ENCODE measurements at regions not wholly inside any gene's neighbourhood (a gene's known extent, or its start where the extent isn't known, plus 50 kb on each side); places are given as distances from the start of the nearest gene placed in this dataset.
"Not testable (repeated sequence)": the region's sequence is repeated elsewhere in the genome, so short reads cannot be mapped to it uniquely, and the experiment has no call there.

- no peak for DNase-seq
Measured at GRCh38 chr7:156545979-156546378, 94.6 kb upstream of the RNF32 start.

DNA sequence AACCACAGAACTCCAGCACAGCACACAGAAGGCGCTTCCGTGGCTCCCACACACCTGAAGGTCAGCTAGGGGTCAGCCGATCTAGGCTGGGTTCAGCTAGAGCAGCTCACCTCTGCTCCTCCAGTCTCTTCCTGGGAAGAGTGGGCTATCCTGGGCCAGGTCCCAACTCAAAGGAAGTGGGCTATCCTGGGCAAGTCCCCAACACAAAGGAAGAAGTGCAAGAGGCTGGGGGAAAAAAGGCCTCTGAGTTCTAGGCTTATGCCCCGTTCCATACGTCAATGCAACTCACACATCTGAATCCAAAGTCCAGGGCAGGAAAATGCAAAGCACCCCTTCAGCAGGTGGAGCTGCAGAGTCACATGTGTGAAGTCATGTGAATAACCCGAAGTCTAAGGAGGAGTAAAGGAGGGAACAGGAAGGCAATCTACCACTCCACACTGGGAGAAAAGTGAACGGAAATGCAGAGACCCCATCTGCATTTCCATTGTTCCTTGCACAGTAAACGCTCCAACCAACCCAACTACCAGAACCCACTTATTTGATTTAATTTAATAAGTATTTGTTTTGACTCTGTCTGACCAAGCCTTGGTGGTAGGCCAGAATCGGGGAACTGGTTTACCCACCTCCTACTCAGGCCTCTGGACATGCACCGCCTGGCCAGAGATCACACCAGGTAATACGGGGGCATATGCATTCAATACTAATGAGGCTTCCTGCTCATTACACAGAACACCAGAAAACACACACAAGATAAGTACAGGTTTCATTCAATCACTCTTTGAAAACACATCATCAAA is 95.5 kb upstream of the RNF32 start:
- no peak for DNase-seq

- DNase-seq, result no peak
Measured at GRCh38 chr7:156543699-156544598, 96.6 kb upstream of the RNF32 start.

DNA sequence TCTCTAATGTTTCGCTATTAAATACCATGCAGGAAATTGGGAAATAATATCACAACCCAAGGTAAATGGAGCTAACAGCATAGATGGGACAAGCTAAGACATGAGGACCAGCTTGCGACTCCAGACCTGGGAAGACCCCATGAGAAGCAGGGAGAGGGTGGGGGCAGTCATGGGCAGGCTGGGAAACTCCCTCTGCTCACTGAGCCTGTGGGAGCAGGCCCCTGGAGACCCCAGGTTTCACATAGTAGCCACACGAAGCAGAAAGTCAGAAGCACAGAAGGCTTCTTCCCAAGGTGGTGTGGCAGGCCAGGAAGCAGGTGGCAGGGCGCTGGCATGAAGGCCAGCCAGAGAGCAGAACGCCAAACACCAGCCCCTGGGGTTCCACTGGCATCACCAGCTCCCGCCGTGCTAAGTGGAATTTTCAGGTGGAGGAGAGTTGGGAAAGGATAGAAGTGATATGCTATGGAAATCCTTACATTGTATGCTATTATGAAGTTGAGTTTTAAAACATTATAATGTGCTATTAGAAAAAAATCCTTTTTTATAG is 99.9 kb upstream of the RNF32 start:
- no peak for DNase-seq

DNA sequence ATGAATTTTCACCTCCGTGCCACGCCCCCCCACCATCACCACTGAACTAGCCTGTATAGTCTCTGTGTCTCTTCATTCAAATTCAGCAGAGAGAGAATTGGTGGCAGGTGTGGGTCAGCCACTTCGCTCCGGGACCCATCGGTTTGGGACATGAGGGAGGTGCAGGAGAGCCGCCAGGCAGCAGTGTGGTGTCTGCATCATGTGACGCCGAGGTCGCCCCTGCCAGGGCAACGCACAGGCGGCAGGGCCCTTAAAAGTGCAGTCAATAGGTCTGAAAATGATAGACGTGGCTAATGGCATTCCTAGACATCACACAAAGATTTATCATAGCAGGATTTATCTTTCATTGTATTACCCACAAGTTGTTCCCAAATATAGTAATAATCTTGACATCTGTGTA is 100.6 kb upstream of the RNF32 start:
- DNase-seq, result no peak

DNA sequence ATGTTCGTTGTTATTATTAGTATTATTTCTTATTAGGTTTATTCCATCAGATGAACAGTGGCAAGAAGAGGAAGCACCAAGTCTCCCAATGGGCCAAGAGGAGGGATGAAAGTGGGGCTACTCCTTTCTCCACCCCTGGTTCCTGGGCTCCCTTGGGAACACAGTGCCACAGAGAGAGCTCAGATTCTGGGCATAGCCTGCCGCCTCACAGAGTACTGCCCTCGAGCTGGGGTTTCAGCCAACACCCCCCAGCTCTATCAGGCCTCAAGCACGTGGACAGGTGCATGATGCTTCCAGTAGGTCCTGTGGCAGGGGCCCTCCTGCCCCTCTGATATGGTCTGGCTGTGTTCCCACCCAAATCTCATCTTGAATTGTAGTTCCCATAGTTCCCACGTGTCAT is 103.6 kb upstream of the RNF32 start:
- no peak for DNase-seq

- DNase-seq, result no peak
Measured at GRCh38 chr7:156534925-156535324, 105.6 kb upstream of the RNF32 start.

- no peak for DNase-seq
Measured at GRCh38 chr7:156533964-156534363, 106.6 kb upstream of the RNF32 start.

DNA sequence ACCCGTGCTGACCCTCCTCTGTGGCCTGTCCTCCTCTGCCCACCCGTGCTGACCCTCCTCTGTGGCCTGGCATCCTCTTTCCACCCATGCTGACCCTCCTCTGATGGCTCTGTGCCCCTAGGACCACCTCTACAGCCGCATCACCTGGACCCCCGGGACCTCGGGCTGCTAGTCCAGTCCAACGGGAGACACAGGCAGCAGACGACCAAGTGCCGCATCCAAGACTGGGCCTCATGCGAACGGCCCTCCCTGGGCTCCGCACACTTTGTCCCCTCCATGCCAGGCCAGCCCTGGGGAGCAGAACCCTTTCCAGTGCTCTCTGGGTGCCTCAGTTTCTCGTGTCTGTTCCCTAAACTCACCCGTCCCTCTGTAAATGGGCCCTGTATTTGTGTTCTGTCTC is 107.2 kb upstream of the RNF32 start:
- DNase-seq, result no peak

DNA sequence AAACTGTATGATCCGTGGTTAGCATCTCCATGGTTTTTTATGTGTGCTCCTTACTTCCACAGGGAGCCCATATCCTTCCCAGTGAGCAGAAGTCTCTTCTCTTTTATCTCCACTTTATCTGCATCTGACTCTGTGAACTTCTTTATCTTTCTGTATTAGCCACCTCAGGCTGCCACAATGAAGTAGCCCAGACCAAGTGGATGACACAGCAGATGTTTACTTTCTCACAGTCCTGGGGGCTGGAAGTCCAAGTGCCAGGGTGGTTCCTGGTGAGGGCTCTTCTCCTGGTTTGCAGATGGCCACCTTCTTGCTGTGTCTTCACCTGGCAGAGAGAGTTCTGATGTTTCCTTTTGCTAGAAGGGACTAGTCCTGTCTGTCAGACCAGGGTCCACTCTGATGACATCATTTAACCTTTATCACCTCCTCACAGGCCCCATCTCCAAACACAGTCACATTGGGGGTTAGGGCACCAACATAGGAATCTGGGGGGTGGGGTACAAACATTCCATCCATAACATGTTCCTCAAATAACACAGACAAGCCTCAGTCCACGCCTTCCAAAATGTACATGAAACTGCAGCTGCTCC is 108.5 kb upstream of the RNF32 start:
- no peak for DNase-seq

- no peak for DNase-seq
Measured at GRCh38 chr7:156529956-156530355, 110.6 kb upstream of the RNF32 start.

DNA sequence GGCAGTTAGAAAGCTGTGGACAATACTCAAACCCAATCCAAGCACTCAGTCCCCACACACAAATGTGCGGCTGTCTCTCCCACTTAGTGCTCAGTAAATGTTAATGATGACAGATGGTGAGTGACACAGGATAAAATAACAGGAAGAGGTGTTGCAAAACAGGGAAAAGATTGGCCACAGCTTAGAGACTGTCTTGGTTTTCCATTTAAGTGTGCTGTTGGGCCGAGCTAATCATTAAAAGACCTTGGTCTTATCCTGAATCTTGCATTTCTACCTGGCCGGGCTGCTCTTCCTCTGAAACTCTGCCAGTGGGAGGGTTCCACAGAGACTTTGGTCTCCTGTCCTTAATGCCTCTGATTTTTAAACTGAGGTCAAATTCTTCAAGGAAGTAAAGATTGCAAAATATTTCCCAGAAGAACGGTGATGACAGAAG is 113.1 kb upstream of the RNF32 start:
- no peak for DNase-seq

DNA sequence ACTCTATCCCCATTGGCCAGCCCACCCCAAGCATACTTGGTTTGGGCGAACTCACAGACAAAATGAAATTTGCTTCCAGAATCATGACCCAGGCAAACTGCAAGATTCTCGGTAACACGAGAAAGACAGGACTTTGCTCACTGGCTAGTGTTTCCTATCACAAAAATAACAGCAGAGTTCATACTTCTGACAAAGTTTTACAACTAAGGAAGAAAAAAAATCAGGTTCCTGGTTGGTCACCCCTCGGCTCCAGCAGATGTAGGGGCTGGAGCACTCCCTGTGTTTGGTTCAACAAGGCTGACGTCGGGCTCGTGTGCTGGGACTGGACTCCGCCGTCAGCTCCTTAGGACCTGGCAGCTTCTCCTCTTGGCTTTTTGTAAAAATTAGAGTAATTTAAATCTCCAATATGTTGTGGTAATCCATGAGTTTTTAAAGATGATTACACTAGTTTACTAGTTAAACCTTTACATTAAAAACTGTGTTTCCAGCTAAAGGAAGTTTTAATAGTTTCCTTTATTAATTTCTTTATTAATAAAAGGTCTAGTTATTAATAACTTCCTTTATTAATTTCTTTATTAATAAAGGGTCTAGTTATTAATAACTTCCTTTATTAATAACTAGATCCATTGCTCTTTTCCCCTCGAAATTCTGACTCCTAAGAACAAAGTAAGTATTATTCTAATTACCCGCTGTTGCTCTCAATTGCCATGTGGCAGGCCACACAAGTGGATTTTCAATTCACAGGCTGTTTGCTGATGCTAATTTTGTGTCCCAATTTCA is 115.6 kb upstream of the RNF32 start:
- DNase-seq, result no peak

DNA sequence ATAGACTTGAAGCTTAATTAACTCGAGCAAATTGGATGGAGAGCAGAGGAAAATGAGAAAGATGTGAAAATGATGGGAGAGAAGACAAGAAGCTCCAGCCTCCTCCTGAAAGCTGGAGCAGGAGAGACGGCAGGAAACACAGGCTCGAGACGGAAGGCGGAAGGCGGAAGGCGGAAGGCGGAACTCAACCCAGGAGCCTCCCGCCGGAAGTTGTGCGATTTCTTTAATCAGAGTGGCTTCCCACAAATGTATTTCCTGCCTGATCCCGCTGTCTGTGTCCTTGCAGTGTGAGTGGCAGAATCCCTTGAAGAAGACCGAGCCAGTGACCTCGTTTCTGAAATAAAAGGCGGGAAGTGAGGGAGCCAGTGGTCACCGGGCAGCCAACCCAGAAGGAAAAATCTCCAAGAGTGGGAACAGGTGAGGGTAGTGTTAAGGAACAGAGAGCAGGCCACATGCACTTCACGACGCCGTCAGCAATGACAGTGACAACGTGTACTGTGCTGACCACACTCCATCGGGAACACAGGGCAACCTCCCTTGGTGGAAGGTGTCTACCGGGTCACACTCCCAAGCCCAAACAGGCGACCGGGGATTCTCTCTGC is 117.0 kb upstream of the RNF32 start:
- no peak for DNase-seq

GRCh38 chr7:156522801-156523200 is 117.8 kb upstream of the RNF32 start:
- no peak for DNase-seq

- DNase-seq, result no peak
Measured at GRCh38 chr7:156519070-156519469, 121.5 kb upstream of the RNF32 start.

DNA sequence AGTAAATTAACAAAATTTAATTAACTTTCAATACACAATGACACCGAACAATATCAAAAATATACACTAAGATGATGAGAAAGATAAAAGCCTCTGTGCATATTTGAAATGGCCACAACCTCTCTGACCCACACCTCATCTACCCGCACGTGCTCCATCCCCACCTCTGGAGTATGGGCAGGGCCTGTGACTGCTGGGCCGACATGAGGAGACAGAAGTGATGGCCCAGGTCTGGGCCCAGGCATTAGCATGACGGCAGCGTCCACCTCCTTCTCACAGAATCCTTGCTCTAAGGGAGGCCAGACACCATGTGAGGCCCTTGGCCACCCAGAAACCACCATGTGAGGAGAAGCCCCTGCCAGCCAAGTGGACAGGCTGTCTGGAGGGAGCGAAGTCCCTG is 122.1 kb upstream of the RNF32 start:
- DNase-seq, result no peak

DNA sequence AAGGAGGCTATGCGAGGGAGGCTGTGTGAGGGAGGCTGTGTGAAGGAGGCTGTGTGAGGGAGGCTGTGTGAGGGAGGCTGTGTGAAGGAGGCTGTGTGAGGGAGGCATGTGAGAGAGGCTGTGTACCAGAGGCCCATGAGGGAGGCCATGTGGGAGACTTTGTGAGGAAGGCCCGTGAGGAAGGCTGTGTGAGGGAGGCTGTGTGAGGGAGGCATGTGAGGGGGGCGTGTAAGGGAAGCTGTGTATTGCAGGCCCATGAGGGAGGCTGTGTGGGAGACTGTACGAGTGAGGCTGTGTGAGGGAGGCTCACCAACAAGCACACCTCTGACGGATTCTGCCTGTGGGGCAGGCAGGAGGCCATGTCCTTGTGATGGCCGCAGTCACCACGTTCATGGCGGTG is 122.7 kb upstream of the RNF32 start:
- DNase-seq, result not testable (repeated sequence)

- no peak for DNase-seq
Measured at GRCh38 chr7:156516791-156517378, 123.7 kb upstream of the RNF32 start.

- DNase-seq, result no peak
Measured at GRCh38 chr7:156515911-156516790, 124.4 kb upstream of the RNF32 start.

DNA sequence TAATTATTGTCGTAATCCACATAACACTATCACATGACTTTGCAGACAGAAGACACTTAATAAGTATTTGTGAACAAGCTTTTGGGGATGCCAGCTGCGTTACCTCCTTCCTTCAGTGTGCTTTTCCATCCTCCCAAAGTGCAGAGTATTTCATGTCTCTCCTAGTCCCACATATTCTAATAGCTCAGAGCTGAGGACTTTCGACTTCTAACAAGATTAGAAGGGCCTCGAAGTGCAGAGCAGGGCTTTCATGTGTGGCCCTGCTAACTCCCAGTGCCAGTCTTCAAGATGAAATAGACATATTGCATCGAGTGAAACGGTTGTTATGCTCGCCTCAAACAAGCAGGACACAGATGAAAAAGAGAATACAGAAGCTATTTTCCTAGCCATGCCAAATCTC is 125.7 kb upstream of the RNF32 start:
- no peak for DNase-seq

Measured in stimulated activated CD4-positive, alpha-beta T cell treated with anti-CD3 and anti-CD28 coated beads, Interleukin-15, amount 100 ng/mL, for 24 hours (primary cell).